Stimulated activated CD4-positive, alpha-beta T cell treated with anti-CD3 and anti-CD28 coated beads, TNF-alpha, amount 100 ng/mL, for 48 hours (primary cell): ENCODE measurements at regions not wholly inside any gene's neighbourhood (a gene's known extent, or its start where the extent isn't known, plus 50 kb on each side); places are given as distances from the start of the nearest gene placed in this dataset.
"Not testable (repeated sequence)": the region's sequence is repeated elsewhere in the genome, so short reads cannot be mapped to it uniquely, and the experiment has no call there.

ENCODE experiments used
- DNase-seq, 3 donors: peaks; one replicate each; pipeline ENCODE4 v3.0.0-alpha.2; 2020; ENCODE audit warnings: low read depth in 3 of 3

- DNase-seq: no peak
Observed at GRCh38 chr10:78414380-78414779, 380.7 kb downstream of the RPS24 start.

- DNase-seq: no peak
Observed at GRCh38 chr10:78415111-78415510, 381.4 kb downstream of the RPS24 start.

- no peak for DNase-seq
Observed at GRCh38 chr10:78416031-78417011, 382.7 kb downstream of the RPS24 start.

GRCh38 chr10:78417425-78418370 is 384.0 kb downstream of the RPS24 start:
- DNase-seq: no peak

- DNase-seq: no peak
Observed at GRCh38 chr10:78419481-78420265, 386.0 kb downstream of the RPS24 start.

- no peak for DNase-seq
Observed at GRCh38 chr10:78420946-78421735, 387.5 kb downstream of the RPS24 start.

- not testable (repeated sequence) for DNase-seq
Observed at GRCh38 chr10:78424050-78424449, 390.4 kb downstream of the RPS24 start.

GRCh38 chr10:78424723-78425122 is 391.1 kb downstream of the RPS24 start:
- DNase-seq: no peak

GRCh38 chr10:78426181-78426580 is 392.5 kb downstream of the RPS24 start:
- DNase-seq: no peak

- no peak for DNase-seq
Observed at GRCh38 chr10:78427497-78428031, 393.9 kb downstream of the RPS24 start.

GRCh38 chr10:78428579-78428978 is 394.9 kb downstream of the RPS24 start:
- DNase-seq: no peak

- no peak for DNase-seq
Observed at GRCh38 chr10:78429984-78430383, 396.3 kb downstream of the RPS24 start.

GRCh38 chr10:78432583-78432982 is 398.9 kb downstream of the RPS24 start:
- DNase-seq: no peak

GRCh38 chr10:78433076-78433595 is 399.5 kb downstream of the RPS24 start:
- no peak for DNase-seq

- no peak for DNase-seq
Observed at GRCh38 chr10:78433766-78434535, 400.3 kb downstream of the RPS24 start.

GRCh38 chr10:78434886-78435285 is 401.2 kb downstream of the RPS24 start:
- no peak for DNase-seq

- no peak for DNase-seq
Observed at GRCh38 chr10:78435484-78436221, 402.0 kb downstream of the RPS24 start.

GRCh38 chr10:78436222-78436573 is 402.5 kb downstream of the RPS24 start:
- DNase-seq: no peak
